ENCODE measurements at regions not wholly inside any gene's neighbourhood (a gene's known extent, or its start where the extent isn't known, plus 50 kb on each side); places are given as distances from the start of the nearest gene placed in this dataset.

DNA sequence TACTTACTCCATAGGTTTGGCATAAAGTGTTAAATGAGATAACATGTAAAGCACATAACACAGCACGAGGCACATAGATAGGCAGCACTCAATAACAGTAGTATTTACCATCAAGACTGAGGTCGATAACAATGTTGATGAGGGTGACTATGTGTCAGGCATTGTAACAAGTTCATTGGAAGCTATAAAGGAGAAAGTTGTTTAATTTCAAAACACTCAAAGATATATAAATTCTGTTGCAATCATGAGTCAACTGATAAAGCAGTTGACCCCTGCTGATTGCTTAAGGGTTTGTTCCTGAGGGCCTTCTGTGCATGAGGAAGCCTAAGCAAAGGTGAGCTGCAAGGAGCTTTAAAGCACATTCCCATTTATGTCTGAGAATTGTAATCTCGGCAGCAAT is 760.5 kb downstream of the SATB2 start:
- no peak for TF ChIP-seq TAF1 (IDR thresholded peaks at IDR 0.05; ENCODE audit: low read depth, low read length)
- no peak for TF ChIP-seq POLR2A (IDR thresholded peaks at IDR 0.05; ENCODE audit: low read depth, low read length)

Data from GM12891 (cell line).